ENCODE measurements at regions not wholly inside any gene's neighbourhood (a gene's known extent, or its start where the extent isn't known, plus 50 kb on each side); places are given as distances from the start of the nearest gene placed in this dataset.

- TF ChIP-seq CTCF (IDR thresholded peaks at IDR 0.05) (no peak), EZH2phosphoT487 (IDR thresholded peaks at IDR 0.05) (no peak), EZH2 (IDR thresholded peaks at IDR 0.05) (no peak)
Measured at GRCh38 chr20:11452326-11452725, 465.4 kb upstream of the BTBD3 start.
